Panc1 (cell line): ENCODE measurements at regions not wholly inside any gene's neighbourhood (a gene's known extent, or its start where the extent isn't known, plus 50 kb on each side); places are given as distances from the start of the nearest gene placed in this dataset.

ENCODE experiments used
- ATAC-seq: fragments of 200-7000 bp; cut with Tn5 transposase; 2 replicates; pipeline ENCODE4 v1.9.1; 2020; ENCODE audit warnings: mild to moderate bottlenecking, moderate library complexity
- BruUV-seq: library from RNA; stranded (reverse); fragments of 400-500 nt; replicated peaks from 2 replicates; lab custom pipeline; 2021; lab: Mats Ljungman, UMichigan
- CTCF ChIA-PET: fragments of 300-600 bp; sonication (Branson Sonifier 250); formaldehyde crosslinking; loops from one replicate; lab custom pipeline; 2022; ENCODE audit warnings: antibody characterized with exemption; lab: Charles Lee
- POLR2A ChIA-PET: fragments of 300-600 bp; sonication (Branson Sonifier 250); formaldehyde crosslinking; loops from one replicate; lab custom pipeline; 2022; ENCODE audit warnings: antibody characterized with exemption; lab: Charles Lee
- DNase-seq: peaks from one replicate; pipeline ENCODE4 v3.0.0-alpha.2; 2010; ENCODE audit warnings: low read depth, low spot score
- H3K27ac ChIP-seq: 2 replicates; pipeline ENCODE4 v1.5.1; 2011; ENCODE audit warnings: mild to moderate bottlenecking, low read length, inconsistent platforms
- H3K27me3 ChIP-seq: fragments of 200-500 bp; sonication (Bioruptor generic); 2 replicates; pipeline ENCODE4 v1.6.0; 2014; ENCODE audit warnings: low read length, inconsistent platforms; ENCODE audit not compliant: control insufficient read depth, insufficient read depth
- H3K36me3 ChIP-seq: fragments of 200-500 bp; sonication (Bioruptor generic); 2 replicates; pipeline ENCODE4 v1.5.1; 2014; ENCODE audit warnings: inconsistent platforms, mild to moderate bottlenecking, low read length, moderate library complexity; ENCODE audit not compliant: control insufficient read depth, insufficient read depth
- H3K4me1 ChIP-seq: 2 replicates; pipeline ENCODE4 v1.5.1; 2011; ENCODE audit warnings: inconsistent platforms, mild to moderate bottlenecking, low read length, moderate library complexity; ENCODE audit not compliant: control insufficient read depth, insufficient read depth
- H3K4me3 ChIP-seq, 2 experiments: 2 replicates each; pipeline ENCODE4 v1.5.1; 2011 to 2012; ENCODE audit warnings: low read depth in 2 of 2, low read length in 2 of 2, mild to moderate bottlenecking in 2 of 2, inconsistent platforms in 1 of 2, moderate library complexity in 1 of 2
- H3K9me3 ChIP-seq: fragments of 200-500 bp; sonication (Bioruptor generic); 2 replicates; pipeline ENCODE4 v1.5.1; 2014; ENCODE audit warnings: low read depth, mild to moderate bottlenecking, inconsistent platforms, low read length, moderate library complexity; ENCODE audit not compliant: control insufficient read depth, insufficient read depth
- POLR2AphosphoS5 ChIP-seq: IDR thresholded peaks from 2 replicates; pipeline ENCODE4 v1.6.1; 2012; ENCODE audit warnings: mild to moderate bottlenecking, low read depth, low read length, moderate library complexity
- SIN3A ChIP-seq: IDR thresholded peaks from 2 replicates; pipeline ENCODE4 v1.6.1; 2012; ENCODE audit warnings: low read depth, mild to moderate bottlenecking, low read length, moderate library complexity, borderline replicate concordance; ENCODE audit not compliant: insufficient read depth
- TCF7L2 ChIP-seq: IDR thresholded peaks from 2 replicates; pipeline ENCODE4 v1.6.1; 2011; ENCODE audit warnings: mild to moderate bottlenecking, low read depth, low read length, inconsistent platforms
- in situ Hi-C: cut with HindIII; loops from 2 replicates; pipeline ENCODE4 v1.10.0; 2016; ENCODE audit warnings: low sequenced_read_pairs, low pct_unique_long_range_greater_than_20kb
- intact Hi-C: fragments of 100-400 bp; cut with micrococcal nuclease; formaldehyde crosslinking; loops from one replicate; pipeline ENCODE4 v1.10.0; 2022; ENCODE audit not compliant: unreplicated experiment
- TF ChIP-seq, protein P1 (sequence below), 2 experiments: IDR thresholded peaks; 2 replicates each; pipeline ENCODE4 v1.6.1; 2011 to 2012; ENCODE audit warnings: low read depth in 2 of 2, control low read depth in 1 of 2, low read length in 1 of 2, mild to moderate bottlenecking in 1 of 2, moderate library complexity in 1 of 2; ENCODE audit not compliant: insufficient read depth in 1 of 2
- TF ChIP-seq, protein P2 (sequence below): fragments of 450-650 bp; IDR thresholded peaks from 2 replicates; pipeline ENCODE4 v1.5.1; 2017; ENCODE audit warnings: mild to moderate bottlenecking

DNA sequence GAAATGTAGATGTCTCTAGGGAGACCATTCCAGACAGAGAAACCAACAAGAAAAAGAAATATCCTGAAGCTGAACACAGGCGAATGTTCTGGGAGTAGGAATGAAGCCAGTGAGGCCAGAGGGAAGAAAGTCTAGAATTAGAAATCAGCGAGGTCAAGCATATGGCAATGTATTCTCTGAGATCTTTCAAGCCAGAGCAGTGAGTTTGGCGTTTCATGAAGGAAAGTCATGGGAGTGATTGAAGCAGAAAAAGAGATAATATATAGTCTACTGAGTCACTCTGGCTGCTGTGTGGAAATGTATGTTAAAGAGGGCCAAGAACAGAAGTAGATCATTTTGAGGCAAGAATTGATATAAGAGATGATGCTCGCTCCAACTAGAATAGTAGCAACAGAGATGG lies 576.0 kb downstream of the PCDH17 start:
- no peaks in the 10 kb centered on the region for H3K9me3 ChIP-seq
- ChIA-PET POLR2A (interaction anchor here (0.6 kb wide), 1 partner anchor 364 kb away, joined by 3 read pairs; no protein-coding TSS in a partner anchor), CTCF (no interaction called here)
- no peaks in the 10 kb centered on the region for H3K36me3 ChIP-seq
- in situ Hi-C loops (no loop called here), intact Hi-C loops (no loop called here)
- H3K27me3 ChIP-seq: no peaks in the 10 kb centered on the region
- BruUV-seq: no TSS peak
- no peak overlapping the region for H3K4me3 ChIP-seq
- ATAC-seq (no peak), DNase-seq (no peak)
- no peak overlapping the region for H3K27ac ChIP-seq
- no peaks in the 10 kb centered on the region for H3K4me1 ChIP-seq
- TF ChIP-seq, protein P1, sequence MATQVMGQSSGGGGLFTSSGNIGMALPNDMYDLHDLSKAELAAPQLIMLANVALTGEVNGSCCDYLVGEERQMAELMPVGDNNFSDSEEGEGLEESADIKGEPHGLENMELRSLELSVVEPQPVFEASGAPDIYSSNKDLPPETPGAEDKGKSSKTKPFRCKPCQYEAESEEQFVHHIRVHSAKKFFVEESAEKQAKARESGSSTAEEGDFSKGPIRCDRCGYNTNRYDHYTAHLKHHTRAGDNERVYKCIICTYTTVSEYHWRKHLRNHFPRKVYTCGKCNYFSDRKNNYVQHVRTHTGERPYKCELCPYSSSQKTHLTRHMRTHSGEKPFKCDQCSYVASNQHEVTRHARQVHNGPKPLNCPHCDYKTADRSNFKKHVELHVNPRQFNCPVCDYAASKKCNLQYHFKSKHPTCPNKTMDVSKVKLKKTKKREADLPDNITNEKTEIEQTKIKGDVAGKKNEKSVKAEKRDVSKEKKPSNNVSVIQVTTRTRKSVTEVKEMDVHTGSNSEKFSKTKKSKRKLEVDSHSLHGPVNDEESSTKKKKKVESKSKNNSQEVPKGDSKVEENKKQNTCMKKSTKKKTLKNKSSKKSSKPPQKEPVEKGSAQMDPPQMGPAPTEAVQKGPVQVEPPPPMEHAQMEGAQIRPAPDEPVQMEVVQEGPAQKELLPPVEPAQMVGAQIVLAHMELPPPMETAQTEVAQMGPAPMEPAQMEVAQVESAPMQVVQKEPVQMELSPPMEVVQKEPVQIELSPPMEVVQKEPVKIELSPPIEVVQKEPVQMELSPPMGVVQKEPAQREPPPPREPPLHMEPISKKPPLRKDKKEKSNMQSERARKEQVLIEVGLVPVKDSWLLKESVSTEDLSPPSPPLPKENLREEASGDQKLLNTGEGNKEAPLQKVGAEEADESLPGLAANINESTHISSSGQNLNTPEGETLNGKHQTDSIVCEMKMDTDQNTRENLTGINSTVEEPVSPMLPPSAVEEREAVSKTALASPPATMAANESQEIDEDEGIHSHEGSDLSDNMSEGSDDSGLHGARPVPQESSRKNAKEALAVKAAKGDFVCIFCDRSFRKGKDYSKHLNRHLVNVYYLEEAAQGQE (IDR thresholded peaks at IDR 0.05; ENCODE audit: insufficient read depth in 1 of 2, low read depth in 2 of 2, low read length in 1 of 2): no peak
- TF ChIP-seq POLR2AphosphoS5: no peak

DNA sequence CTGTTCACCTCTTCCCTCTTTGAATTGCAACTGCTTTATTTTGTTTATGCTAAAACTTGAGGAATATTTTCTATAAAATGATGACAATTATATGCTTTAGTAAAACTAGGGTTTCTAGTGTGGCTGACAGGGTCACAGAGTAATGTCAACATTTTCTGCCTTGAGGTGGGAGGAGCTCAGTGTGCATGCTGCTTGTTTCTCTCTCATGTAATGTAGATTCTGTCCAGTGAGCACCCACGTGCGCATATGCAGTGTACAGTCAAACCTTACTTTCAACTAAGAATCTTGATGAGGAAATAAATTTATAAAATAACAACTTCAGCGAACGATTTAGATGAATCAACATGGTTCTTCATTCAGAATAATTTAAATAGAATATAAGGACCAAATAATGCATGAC lies 603.9 kb downstream of the PCDH17 start:
- BruUV-seq: no TSS peak
- CTCF ChIA-PET: no interaction called here
- H3K27ac ChIP-seq: no peak overlapping the region
- H3K4me1 ChIP-seq: no peaks in the 10 kb centered on the region
- H3K9me3 ChIP-seq: no peaks in the 10 kb centered on the region
- in situ Hi-C loops: no loop called here
- TF ChIP-seq, protein P2, sequence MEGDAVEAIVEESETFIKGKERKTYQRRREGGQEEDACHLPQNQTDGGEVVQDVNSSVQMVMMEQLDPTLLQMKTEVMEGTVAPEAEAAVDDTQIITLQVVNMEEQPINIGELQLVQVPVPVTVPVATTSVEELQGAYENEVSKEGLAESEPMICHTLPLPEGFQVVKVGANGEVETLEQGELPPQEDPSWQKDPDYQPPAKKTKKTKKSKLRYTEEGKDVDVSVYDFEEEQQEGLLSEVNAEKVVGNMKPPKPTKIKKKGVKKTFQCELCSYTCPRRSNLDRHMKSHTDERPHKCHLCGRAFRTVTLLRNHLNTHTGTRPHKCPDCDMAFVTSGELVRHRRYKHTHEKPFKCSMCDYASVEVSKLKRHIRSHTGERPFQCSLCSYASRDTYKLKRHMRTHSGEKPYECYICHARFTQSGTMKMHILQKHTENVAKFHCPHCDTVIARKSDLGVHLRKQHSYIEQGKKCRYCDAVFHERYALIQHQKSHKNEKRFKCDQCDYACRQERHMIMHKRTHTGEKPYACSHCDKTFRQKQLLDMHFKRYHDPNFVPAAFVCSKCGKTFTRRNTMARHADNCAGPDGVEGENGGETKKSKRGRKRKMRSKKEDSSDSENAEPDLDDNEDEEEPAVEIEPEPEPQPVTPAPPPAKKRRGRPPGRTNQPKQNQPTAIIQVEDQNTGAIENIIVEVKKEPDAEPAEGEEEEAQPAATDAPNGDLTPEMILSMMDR: no peak
- no peak for TF ChIP-seq SIN3A
- TF ChIP-seq, protein P1 (IDR thresholded peaks at IDR 0.05; ENCODE audit: insufficient read depth in 1 of 2, low read depth in 2 of 2, low read length in 1 of 2): no peak
- TF ChIP-seq POLR2AphosphoS5: no peak
- no peak for TF ChIP-seq TCF7L2
- ATAC-seq (no peak), DNase-seq (no peak)
- no peaks in the 10 kb centered on the region for H3K36me3 ChIP-seq
- POLR2A ChIA-PET: no interaction called here
- intact Hi-C loops: no loop called here
- H3K27me3 ChIP-seq: no peaks in the 10 kb centered on the region
- no peak overlapping the region for H3K4me3 ChIP-seq
